GM21786 (cell line): ENCODE measurements at regions not wholly inside any gene's neighbourhood (a gene's known extent, or its start where the extent isn't known, plus 50 kb on each side); places are given as distances from the start of the nearest gene placed in this dataset.
"Not testable (repeated sequence)": the region's sequence is repeated elsewhere in the genome, so short reads cannot be mapped to it uniquely, and the experiment has no call there.

Source experiments
- ATAC-seq: cut with Tn5 transposase; IDR thresholded peaks from one replicate; pipeline ENCODE4 v1.9.1; 2021; ENCODE audit not compliant: unreplicated experiment

DNA sequence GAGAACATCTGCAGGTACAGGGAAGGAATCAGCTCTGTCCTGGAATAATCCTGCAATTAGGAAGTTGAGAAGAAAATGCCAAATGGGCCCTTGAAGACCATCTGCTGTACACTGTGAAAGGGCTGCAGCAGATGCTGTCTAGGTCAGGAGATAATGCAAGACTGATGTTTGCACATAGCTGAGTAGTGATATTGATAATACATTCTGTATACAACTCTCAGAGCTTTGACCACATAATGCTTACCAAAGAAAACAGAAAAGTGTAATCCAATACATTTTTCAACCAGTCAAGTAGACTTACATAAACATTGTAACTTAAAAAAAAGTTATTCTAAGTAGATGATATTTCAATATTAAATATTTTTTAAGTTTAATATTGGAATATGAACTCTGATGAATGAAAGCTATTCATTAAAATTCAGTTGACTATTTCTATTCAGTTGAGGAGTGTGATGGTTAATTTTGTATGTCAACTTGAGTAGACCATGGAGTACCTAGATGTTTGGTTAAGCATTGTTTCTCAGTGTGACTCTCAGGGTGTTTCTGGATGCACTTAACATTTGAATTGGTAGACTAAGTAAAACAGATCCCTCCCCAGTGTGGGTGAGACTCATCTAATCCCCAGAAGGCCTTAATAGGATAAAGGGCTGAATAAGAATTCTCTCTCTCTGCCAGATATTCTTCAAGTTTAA is 380.1 kb upstream of the PRR16 start:
- ATAC-seq: no peak

DNA sequence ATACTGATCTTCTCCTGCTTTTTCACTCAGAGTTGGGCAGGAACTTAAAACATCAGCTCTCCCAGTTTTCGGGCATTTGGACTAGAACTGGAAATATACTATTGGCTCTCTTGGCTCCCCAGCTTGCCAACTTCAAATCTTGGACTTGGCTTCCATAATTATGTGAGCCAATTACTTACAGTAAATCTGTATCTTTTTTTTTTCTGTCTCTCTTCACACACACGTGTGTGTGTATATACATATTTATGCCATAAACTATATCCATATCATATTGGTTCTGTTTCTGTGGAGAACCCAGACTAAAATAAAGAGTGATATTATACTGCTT is 379.6 kb upstream of the PRR16 start:
- ATAC-seq: no peak

- no peak for ATAC-seq
Observed at GRCh38 chr5:120086081-120086480, 378.0 kb upstream of the PRR16 start.

DNA sequence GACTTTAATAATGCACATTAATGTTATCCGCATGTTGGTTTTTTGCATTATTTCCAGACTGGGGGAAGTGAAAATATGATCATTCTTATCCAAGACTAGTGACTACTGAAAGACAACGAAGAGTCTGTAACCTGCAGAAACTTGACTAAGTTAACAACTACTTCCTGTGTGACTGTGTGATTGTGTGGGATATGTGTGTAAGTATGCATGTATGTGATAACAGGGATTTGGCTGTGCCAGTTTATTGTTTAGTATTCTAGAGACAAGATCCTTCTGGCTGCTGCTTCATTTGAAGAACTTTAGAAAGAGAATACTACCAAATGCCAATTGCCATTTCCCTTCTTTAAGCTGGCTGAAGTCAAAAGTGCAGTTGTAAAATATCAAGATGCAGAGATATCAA is 375.7 kb upstream of the PRR16 start:
- ATAC-seq: no peak

DNA sequence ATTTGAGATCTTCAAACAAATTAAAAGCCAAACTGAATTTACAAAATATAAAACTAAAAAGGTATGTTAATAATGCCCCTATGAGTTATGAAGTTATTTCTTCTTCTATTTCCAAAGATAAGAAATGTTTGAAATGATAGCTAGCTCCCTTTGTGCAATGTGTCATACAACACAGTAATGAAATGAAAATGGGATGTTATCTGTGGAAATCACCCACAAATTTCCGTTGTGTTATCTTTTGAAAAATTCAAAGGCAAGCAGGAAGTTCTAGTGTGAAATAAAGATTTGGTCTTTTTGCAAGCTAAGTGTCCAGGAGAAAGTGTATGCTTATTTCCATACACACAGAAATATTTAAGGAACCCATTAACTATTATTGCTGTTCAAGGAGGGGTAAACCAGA is 375.3 kb upstream of the PRR16 start:
- ATAC-seq: no peak

DNA sequence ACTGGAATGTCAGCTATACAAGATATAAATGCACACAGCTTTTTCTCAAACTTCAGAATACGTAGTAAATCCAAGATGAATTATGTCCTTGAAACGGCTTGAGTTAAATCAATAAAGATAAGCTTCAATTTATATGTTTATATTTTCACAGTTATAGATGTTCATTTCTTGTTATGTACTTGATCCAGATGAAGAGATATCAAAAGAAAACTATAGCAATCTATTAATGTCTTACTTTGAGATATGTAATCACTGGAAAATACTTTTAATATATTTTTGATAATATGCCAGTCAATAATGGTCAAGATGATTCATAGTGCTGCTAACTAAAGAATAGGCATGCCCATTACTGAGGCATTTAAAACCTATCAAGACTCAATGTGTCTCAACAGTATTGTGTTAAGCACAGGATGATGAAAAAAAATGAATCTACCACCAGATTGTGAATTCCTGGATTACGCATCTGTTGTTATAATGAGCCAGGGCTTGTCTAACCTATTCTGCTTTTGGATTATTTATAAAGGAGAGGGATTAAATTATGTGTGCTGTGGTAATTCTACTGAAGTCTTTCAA is 372.6 kb upstream of the PRR16 start:
- ATAC-seq: no peak

DNA sequence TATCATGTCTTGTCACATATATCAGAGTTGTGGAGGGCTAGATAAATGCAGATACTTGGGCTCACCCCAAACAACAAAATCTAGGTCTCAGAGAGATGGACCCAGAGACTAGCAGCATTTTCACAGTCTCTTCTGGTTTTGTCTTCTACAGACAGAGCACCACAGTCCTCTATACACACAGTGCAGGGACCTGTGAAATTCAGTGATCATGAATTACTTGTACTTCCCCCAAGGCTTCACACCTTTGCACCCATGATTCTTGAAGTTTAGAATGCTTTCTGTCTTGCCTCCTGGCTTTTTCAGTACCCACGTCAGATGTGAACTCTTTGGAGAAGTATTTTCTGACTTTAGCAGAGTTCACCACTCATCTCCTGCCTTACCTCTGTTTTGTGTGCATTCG is 371.5 kb upstream of the PRR16 start:
- no peak for ATAC-seq

- ATAC-seq: no peak
Observed at GRCh38 chr5:120093178-120093577, 370.9 kb upstream of the PRR16 start.

GRCh38 chr5:120096413-120096812 is 367.7 kb upstream of the PRR16 start:
- peak; percentile 48 for ATAC-seq

- no peak for ATAC-seq
Observed at GRCh38 chr5:120098426-120098825, 365.7 kb upstream of the PRR16 start.

- ATAC-seq: no peak
Observed at GRCh38 chr5:120098902-120099535, 365.1 kb upstream of the PRR16 start.

DNA sequence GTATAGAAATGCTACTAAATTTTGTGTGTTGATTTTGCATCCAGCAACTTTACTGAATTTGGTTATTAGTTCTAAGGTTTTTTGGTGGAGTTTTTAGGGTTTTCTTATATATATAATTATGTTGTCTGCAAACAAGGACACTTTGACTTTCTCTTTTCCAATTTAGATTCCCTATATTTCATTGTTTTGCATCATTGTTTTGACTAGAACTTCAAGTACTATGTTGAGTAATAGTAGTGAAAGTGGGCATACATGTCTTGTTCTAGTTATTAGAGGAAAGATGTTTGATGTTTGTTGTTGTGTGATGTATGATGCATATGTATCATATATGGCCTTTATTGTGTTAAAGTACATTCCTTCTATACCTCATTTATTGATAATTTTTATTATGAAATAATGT is 362.3 kb upstream of the PRR16 start:
- ATAC-seq: no peak

- ATAC-seq: no peak
Observed at GRCh38 chr5:120103495-120103894, 360.6 kb upstream of the PRR16 start.

DNA sequence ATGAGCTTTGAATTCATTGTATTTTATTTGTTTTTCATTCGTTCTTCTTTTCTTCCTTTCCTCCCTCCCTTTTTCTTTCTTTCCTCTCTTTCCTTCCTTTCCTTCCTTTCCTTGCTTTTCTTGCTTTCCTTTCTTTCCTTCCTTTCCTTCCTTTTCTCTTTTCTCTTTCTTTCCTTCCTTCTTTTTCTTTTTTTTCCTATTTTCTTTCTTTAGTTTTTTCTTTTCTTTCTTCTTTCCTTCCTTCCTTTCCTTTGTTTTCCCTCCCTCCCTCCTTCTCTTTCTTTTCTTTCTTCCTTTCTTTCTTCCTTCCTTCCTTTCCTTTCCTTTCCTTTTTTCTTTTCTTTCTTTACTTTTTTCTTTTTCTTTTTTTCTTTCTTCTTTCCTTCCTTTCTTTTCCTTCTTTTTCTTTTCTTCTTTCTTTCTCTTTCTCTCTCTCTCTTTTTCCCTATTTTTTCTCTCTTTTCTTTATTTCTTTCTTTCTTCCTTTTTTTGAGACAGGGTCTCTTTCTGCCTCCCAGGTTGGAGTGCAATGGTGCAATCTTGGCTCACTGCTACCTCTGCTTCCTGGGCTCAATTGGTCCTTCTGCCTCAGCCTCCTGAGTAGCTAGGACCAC is 357.1 kb upstream of the PRR16 start:
- no peak for ATAC-seq

GRCh38 chr5:120108586-120109248 is 355.4 kb upstream of the PRR16 start:
- no peak for ATAC-seq

- ATAC-seq: no peak
Observed at GRCh38 chr5:120122703-120123102, 341.4 kb upstream of the PRR16 start.

DNA sequence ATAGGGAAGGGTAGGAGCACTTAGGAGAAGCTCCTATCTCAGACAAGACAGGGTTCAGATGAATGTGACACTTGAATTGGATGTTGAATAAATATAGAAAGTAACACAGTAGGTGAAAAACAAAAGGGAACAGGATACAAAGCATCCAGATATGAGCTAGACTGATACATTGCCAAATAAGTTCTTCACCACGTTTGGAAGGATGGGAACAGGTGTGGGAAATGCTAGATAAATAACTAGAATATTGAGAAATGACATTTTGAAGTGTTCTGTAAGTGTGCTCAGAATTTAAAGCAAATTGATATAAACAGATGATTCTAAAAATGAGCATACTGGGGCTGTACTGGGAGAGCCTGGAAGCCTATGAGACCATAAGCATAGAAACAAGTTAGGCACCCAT is 340.1 kb upstream of the PRR16 start:
- ATAC-seq: no peak

DNA sequence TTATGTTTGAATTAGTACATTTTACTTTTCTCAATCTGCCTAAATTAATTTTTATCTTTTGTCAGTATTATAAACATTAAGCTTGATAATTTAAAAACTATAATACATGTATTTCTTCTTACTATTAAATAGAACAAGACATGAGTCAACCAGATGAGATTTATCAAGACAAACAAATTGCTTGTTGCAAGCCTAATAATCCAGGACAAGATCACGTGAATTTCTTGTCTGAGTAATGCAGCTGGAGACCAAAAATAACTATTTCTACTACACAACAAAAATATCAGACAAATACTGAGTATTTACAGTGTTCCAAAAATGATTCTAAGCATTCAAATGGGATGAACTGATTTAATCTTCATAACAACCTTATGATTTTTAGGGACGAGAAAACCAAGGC is 339.1 kb upstream of the PRR16 start:
- no peak for ATAC-seq

DNA sequence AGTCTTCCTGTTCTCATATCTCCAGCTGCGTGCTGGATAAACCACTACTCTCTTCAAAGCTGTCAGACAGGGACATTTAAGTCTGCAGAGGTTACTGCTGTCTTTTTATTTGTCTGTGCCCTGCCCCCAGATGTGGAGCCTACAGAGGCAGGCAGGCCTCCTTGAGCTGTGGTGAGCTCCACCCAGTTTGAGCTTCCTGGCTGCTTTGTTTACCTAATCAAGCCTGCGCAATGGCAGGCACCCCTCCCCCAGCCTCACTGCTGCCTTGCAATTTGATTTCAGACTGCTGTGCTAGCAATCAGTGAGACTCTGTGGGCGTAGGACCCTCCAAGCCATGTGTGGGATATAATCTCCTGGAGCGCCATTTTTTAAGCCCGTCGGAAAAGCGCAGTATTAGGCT is 331.8 kb upstream of the PRR16 start:
- not testable (repeated sequence) for ATAC-seq

GRCh38 chr5:120134944-120135343 is 329.2 kb upstream of the PRR16 start:
- no peak for ATAC-seq

GRCh38 chr5:120137582-120137981 is 326.5 kb upstream of the PRR16 start:
- ATAC-seq: no peak

DNA sequence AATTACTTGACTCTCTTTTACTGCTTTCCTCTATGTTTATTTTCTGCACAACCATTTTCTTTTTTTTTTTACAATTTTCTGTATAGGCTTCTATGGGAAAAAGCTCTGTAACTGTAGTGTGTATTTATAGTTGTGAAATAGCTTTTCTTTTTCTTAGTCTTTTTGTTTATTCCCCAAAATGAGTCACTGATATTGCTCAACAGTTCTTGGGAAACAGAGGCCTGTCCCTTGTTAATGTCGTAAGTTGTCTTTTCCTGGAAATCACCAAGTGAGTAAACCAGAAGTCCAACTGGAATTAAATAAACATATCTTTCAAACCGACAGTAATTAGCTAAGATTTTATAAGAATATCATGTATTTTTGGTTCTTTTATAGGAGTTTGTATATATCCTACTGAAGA is 325.1 kb upstream of the PRR16 start:
- ATAC-seq: no peak
